Breast epithelium (tissue), 4 donors: ENCODE measurements at regions not wholly inside any gene's neighbourhood (a gene's known extent, or its start where the extent isn't known, plus 50 kb on each side); places are given as distances from the start of the nearest gene placed in this dataset.

ENCODE experiments used
- DNase-seq, 2 donors: peaks; one replicate each; pipeline ENCODE4 v3.0.0-alpha.2; 2019; ENCODE audit warnings: low spot score in 2 of 2
- H3K27ac ChIP-seq, 2 donors: fragments of 200-600 bp; sonication (generic) in 1 of 2; one replicate each; pipeline ENCODE4 v1.5.1; 2016 to 2019; ENCODE audit warnings: mild to moderate bottlenecking in 1 of 2
- H3K27me3 ChIP-seq, 2 donors: fragments of 200-600 bp; sonication (generic) in 1 of 2; one replicate each; pipeline versions ENCODE4 v1.5.1 to v1.6.0; 2017 to 2019; ENCODE audit warnings: control low read depth in 1 of 2, mild to moderate bottlenecking in 1 of 2
- H3K36me3 ChIP-seq: fragments of 200-600 bp; one replicate; pipeline ENCODE4 v1.5.1; 2019
- H3K4me1 ChIP-seq, 2 donors: fragments of 200-600 bp; sonication (generic); one replicate each; pipeline ENCODE4 v1.5.1; 2016 to 2019; ENCODE audit warnings: control low read depth in 1 of 2
- H3K4me3 ChIP-seq, 3 donors: fragments of 200-600 bp; sonication (generic); 1 replicate in 2 of 3; 2 replicates in 1 of 3; pipeline ENCODE4 v1.5.1; 2016 to 2019; ENCODE audit warnings: mild to moderate bottlenecking in 3 of 3, moderate library complexity in 2 of 3
- H3K9me3 ChIP-seq, 2 donors: fragments of 200-600 bp; sonication (generic) in 1 of 2; one replicate each; pipeline ENCODE4 v1.5.1; 2016 to 2019; ENCODE audit warnings: control low read depth in 1 of 2
- POLR2A ChIP-seq: fragments of 450-650 bp; IDR thresholded peaks from one replicate; pipeline ENCODE4 v1.6.1; 2016; ENCODE audit warnings: antibody characterized with exemption, mild to moderate bottlenecking, moderate library complexity
- POLR2AphosphoS5 ChIP-seq, 3 donors: sonication (generic); formaldehyde crosslinking; IDR thresholded peaks; one replicate each; pipeline ENCODE4 v1.6.1; 2017; ENCODE audit warnings: antibody characterized with exemption in 3 of 3
- intact Hi-C: fragments of 100-400 bp; cut with DNase I; formaldehyde crosslinking; loops from one replicate; pipeline ENCODE4 v1.15.1; 2023; ENCODE audit warnings: low total_unique reads
- TF ChIP-seq, protein P1 (sequence below), 3 donors: fragments of 450-650 bp; IDR thresholded peaks; one replicate each; pipeline ENCODE4 v1.5.1; 2016 to 2017; ENCODE audit warnings: antibody characterized with exemption in 3 of 3, mild to moderate bottlenecking in 3 of 3, moderate library complexity in 3 of 3

DNA sequence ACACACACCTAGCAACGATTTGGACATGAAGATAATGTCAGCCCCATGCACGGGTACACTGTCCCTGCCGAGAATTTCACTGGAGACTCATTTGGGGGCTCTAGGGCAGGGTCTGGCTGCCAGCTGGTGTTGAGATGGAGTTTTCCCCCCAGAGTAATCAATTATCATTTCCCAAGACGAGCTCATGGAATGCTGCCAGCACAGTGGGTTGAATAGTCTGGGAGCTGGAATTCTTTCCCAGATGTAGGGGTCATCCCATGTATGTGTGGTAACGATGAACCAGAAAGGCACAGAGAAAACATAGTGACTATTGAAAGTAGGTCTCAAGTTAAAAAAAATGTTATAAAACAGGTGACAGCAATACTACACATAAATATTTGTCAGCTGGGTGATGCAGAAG lies 579.9 kb downstream of the MAFB start:
- DNase-seq = no peak
- intact Hi-C loops = loop anchor here (10.0 kb wide), 1 partner anchor 524 kb away; no protein-coding TSS in a partner anchor
- Histone ChIP-seq H3K27me3 (no peaks in the 10 kb centered on the region), H3K4me3 (no peak overlapping the region), H3K4me1 (no peaks in the 10 kb centered on the region), H3K27ac (no peak overlapping the region), H3K36me3 (no peaks in the 10 kb centered on the region), H3K9me3 (no peaks in the 10 kb centered on the region)
- TF ChIP-seq POLR2A = no peak
- no peak for TF ChIP-seq POLR2AphosphoS5 (IDR thresholded peaks at IDR 0.05)
- TF ChIP-seq, protein P1, sequence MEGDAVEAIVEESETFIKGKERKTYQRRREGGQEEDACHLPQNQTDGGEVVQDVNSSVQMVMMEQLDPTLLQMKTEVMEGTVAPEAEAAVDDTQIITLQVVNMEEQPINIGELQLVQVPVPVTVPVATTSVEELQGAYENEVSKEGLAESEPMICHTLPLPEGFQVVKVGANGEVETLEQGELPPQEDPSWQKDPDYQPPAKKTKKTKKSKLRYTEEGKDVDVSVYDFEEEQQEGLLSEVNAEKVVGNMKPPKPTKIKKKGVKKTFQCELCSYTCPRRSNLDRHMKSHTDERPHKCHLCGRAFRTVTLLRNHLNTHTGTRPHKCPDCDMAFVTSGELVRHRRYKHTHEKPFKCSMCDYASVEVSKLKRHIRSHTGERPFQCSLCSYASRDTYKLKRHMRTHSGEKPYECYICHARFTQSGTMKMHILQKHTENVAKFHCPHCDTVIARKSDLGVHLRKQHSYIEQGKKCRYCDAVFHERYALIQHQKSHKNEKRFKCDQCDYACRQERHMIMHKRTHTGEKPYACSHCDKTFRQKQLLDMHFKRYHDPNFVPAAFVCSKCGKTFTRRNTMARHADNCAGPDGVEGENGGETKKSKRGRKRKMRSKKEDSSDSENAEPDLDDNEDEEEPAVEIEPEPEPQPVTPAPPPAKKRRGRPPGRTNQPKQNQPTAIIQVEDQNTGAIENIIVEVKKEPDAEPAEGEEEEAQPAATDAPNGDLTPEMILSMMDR (IDR thresholded peaks at IDR 0.05) = no peak

DNA sequence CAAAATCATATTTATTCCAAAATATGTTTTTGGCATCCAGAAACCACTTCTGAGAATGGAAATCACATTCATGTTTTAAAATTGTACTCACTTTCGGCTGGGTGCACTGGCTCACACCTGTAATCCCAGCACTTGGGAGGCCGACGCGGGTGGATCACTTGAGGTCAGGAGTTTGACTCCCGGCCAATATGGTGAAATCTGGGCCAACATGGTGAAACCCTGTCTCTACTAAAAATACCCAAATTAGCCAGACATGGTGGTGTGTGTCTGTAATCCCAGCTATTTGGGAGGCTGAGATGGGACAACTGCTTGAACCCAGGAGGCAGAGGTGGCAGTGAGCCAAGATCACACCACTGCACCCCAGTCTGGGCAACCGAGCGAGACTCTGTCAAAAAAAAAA lies 580.7 kb downstream of the MAFB start:
- no peak overlapping the region for H3K4me3 ChIP-seq
- H3K4me1 ChIP-seq = no peaks in the 10 kb centered on the region
- H3K9me3 ChIP-seq = no peaks in the 10 kb centered on the region
- H3K27me3 ChIP-seq = no peaks in the 10 kb centered on the region
- intact Hi-C loops = loop anchor here (10.0 kb wide), 1 partner anchor 524 kb away; no protein-coding TSS in a partner anchor
- no peaks in the 10 kb centered on the region for H3K36me3 ChIP-seq
- TF ChIP-seq POLR2AphosphoS5 (IDR thresholded peaks at IDR 0.05) = no peak
- TF ChIP-seq, protein P1 (IDR thresholded peaks at IDR 0.05) = no peak
- no peak for TF ChIP-seq POLR2A
- no peak for DNase-seq
- H3K27ac ChIP-seq = no peak overlapping the region

DNA sequence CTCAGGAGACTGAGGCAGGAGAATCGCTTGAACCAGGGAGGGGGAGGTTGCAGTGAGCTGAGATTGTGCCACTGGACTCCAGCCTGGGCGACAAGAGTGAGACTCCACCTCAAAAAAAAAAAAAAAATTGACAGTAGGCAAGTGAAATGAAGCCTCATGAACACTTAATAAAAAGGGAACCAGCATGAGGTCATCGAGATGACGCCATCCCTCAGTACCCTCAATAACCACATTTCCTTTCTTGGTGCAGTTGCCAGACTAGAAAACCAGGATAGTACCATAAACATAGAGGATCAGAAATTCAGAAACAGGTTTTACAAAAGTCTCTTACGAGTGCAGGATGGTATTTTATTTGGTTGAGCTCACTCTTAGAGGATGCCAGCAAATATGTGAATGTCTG lies 584.1 kb downstream of the MAFB start:
- Histone ChIP-seq H3K4me1 (no peaks in the 10 kb centered on the region), H3K9me3 (no peaks in the 10 kb centered on the region), H3K4me3 (no peak overlapping the region), H3K27me3 (no peaks in the 10 kb centered on the region), H3K27ac (no peak overlapping the region), H3K36me3 (no peaks in the 10 kb centered on the region)
- no peak for TF ChIP-seq POLR2A
- TF ChIP-seq, protein P1 (IDR thresholded peaks at IDR 0.05) = no peak
- TF ChIP-seq POLR2AphosphoS5 (IDR thresholded peaks at IDR 0.05) = no peak
- intact Hi-C loops = loop anchor here (10.0 kb wide), 1 partner anchor 520 kb away; no protein-coding TSS in a partner anchor
- no peak for DNase-seq

DNA sequence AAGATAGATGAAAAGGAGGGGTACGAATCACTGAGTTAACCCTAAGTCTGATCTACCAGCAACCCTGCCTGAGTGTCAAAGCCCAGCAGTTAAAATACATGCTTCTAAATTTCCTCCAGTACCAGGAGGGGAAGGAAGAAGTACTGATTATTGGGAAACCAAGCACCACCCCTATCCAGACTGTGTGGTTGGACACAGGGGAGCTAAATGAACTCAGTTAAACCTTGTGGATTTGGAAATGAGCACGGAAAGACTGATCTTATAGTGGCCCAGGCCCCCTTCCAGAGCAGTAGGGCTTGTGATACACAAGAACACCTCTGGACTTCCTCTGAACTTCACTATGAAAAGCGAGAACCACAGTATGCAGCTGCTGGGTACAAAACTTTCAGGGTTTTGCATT lies 585.6 kb downstream of the MAFB start:
- no peak overlapping the region for H3K27ac ChIP-seq
- H3K27me3 ChIP-seq = no peaks in the 10 kb centered on the region
- no peak for TF ChIP-seq POLR2AphosphoS5 (IDR thresholded peaks at IDR 0.05)
- TF ChIP-seq POLR2A = no peak
- TF ChIP-seq, protein P1 (IDR thresholded peaks at IDR 0.05) = no peak
- H3K9me3 ChIP-seq = no peaks in the 10 kb centered on the region
- no peaks in the 10 kb centered on the region for H3K36me3 ChIP-seq
- no peak for DNase-seq
- intact Hi-C loops = loop anchor here (10.0 kb wide), 1 partner anchor 519 kb away; no protein-coding TSS in a partner anchor
- no peaks in the 10 kb centered on the region for H3K4me1 ChIP-seq
- H3K4me3 ChIP-seq = no peak overlapping the region

DNA sequence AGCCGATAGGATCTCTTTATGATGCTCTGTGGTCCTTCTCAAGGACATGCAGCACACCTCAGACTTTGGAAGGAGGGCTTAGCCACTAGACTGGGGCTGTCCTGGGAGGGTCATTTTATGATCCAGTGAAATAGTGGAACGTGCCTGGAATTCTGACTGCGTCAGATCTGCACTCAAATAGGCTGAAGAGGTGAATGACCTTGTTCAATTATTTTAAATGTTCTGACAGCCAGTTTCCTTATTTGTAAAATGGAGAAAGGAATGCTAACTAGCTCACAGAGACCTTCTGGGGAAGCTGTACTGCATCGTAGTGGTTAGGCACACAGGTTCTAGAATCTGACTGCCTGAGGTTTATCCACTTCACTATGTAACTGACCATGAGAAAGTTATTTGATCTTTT lies 587.5 kb downstream of the MAFB start:
- intact Hi-C loops = loop anchor here (10.0 kb wide), 1 partner anchor 517 kb away; no protein-coding TSS in a partner anchor
- no peak for DNase-seq
- Histone ChIP-seq H3K36me3 (no peaks in the 10 kb centered on the region), H3K4me3 (no peak overlapping the region), H3K4me1 (no peaks in the 10 kb centered on the region), H3K27me3 (no peaks in the 10 kb centered on the region), H3K9me3 (no peaks in the 10 kb centered on the region), H3K27ac (no peak overlapping the region)
- no peak for TF ChIP-seq POLR2A

DNA sequence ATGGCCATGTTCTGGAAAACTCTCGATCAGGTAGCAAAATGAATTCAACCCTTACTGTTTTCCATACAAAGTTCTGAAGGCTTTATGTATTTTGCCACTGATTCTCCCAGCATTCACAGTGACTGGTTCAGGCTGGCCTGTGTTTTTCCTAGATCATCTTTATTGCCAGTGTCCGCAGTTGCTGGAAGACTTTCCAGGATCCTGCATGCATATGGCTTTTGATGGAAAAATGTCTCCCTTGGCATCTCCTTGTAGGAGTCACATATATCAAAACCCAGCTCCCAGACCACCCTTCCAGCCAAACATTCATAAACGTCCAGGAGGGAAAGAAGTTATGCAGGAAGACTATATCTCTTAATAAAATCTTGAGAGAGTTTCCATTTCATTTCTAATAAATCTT lies 588.8 kb downstream of the MAFB start:
- H3K27ac ChIP-seq = no peak overlapping the region
- H3K4me1 ChIP-seq = no peaks in the 10 kb centered on the region
- H3K4me3 ChIP-seq = no peak overlapping the region
- no peak for DNase-seq
- intact Hi-C loops = loop anchor here (10.0 kb wide), 1 partner anchor 515 kb away; no protein-coding TSS in a partner anchor
- H3K27me3 ChIP-seq = no peaks in the 10 kb centered on the region
- no peaks in the 10 kb centered on the region for H3K9me3 ChIP-seq
- TF ChIP-seq, protein P1 (IDR thresholded peaks at IDR 0.05) = no peak
- TF ChIP-seq POLR2A (no peak), POLR2AphosphoS5 (IDR thresholded peaks at IDR 0.05) (no peak)
- no peaks in the 10 kb centered on the region for H3K36me3 ChIP-seq
